ENCODE measurements at regions not wholly inside any gene's neighbourhood (a gene's known extent, or its start where the extent isn't known, plus 50 kb on each side); places are given as distances from the start of the nearest gene placed in this dataset.

DNA sequence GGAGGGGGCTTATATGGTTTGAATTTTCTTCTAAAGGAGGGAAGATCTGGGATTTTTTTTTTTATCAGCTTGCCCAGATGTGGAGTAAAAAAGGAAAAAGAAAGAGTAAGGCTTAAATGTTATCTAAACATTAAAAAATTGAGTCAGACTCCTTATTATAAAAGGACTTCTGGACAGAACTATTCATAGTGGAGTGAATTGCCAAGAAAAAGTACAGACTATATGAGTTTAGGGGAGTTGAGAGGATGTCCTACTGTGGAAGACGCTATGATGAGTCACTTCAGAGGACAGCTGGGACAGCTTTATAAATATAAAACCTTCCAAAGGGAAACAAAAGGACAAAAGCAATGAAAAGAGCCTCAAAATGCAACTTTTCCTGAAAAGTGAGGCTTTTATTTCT, 73.0 kb downstream of the TFPI2 start:
- H3K27ac ChIP-seq, result no peak overlapping the region
- WGBS, 2 donors, result 61 to 81% methylated on average over 1 of the region's 1 CpG
- no peaks in the 10 kb centered on the region for H3K4me1 ChIP-seq
- H3K36me3 ChIP-seq, result no peaks in the 10 kb centered on the region
- H3K9me3 ChIP-seq, result no peaks in the 10 kb centered on the region
- FAIRE-seq (no peak), ATAC-seq (no peak), DNase-seq (no peak)
- TF ChIP-seq, protein P1, sequence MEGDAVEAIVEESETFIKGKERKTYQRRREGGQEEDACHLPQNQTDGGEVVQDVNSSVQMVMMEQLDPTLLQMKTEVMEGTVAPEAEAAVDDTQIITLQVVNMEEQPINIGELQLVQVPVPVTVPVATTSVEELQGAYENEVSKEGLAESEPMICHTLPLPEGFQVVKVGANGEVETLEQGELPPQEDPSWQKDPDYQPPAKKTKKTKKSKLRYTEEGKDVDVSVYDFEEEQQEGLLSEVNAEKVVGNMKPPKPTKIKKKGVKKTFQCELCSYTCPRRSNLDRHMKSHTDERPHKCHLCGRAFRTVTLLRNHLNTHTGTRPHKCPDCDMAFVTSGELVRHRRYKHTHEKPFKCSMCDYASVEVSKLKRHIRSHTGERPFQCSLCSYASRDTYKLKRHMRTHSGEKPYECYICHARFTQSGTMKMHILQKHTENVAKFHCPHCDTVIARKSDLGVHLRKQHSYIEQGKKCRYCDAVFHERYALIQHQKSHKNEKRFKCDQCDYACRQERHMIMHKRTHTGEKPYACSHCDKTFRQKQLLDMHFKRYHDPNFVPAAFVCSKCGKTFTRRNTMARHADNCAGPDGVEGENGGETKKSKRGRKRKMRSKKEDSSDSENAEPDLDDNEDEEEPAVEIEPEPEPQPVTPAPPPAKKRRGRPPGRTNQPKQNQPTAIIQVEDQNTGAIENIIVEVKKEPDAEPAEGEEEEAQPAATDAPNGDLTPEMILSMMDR (IDR thresholded peaks at IDR 0.05), result no peak
- H3K4me3 ChIP-seq, result no peak overlapping the region
- H3K27me3 ChIP-seq, result no peaks in the 10 kb centered on the region
- intact Hi-C loops (cut with DNase I), result no loop called here

DNA sequence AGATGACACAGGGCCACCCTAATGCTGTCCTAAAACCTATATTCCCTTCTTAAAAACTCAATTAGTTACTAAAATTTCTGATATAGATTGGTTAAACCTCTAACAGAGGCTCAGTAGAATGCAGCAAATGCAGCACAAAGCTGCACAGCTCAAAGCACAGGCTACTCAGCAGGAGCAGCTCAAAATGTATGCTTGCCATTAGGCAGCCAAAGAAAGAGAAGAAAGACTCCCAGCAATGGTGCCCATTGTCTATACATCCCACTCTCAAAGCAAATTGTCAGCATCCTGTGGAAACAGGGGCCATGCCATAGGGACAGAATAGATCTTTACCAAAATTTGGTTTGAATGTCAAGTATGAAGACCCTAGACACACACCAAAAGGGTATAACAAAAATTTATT, 73.5 kb downstream of the TFPI2 start:
- no peak for FAIRE-seq
- H3K36me3 ChIP-seq, result no peaks in the 10 kb centered on the region
- H3K27me3 ChIP-seq, result no peaks in the 10 kb centered on the region
- H3K27ac ChIP-seq, result no peak overlapping the region
- no peak overlapping the region for H3K4me3 ChIP-seq
- intact Hi-C loops (cut with DNase I), result no loop called here
- H3K9me3 ChIP-seq, result no peaks in the 10 kb centered on the region
- no peaks in the 10 kb centered on the region for H3K4me1 ChIP-seq
- no peak for DNase-seq
- no peak for ATAC-seq
- TF ChIP-seq, protein P1 (IDR thresholded peaks at IDR 0.05), result no peak

DNA sequence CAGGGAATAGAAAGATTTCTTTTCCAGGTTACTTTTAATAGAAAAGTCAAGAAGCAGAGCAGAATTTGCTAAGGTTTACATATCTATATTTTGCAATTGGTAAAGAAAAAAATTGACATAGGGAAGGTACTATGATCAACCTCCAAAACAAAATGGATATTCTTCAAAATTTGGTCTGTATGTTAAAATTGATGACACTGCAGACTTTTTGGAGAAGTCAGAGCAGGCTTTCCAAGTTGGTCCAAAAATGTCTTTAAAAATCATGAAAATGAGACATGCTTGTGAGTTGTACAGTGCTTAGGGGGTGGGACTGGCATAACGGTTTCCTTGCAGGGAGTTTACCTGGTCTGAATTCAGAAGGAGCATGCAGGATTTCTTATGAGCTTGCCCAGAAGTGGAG, 77.0 kb downstream of the TFPI2 start:
- FAIRE-seq (no peak), DNase-seq (no peak), ATAC-seq (no peak)
- no peak overlapping the region for H3K4me3 ChIP-seq
- no peaks in the 10 kb centered on the region for H3K9me3 ChIP-seq
- 50 to 56% methylated on average over 1 of the region's 1 CpG for WGBS, 2 donors
- intact Hi-C loops (cut with DNase I), result no loop called here
- TF ChIP-seq, protein P1 (IDR thresholded peaks at IDR 0.05), result no peak
- H3K36me3 ChIP-seq, result no peaks in the 10 kb centered on the region
- no peaks in the 10 kb centered on the region for H3K27me3 ChIP-seq
- H3K27ac ChIP-seq, result no peak overlapping the region
- H3K4me1 ChIP-seq, result no peaks in the 10 kb centered on the region

DNA sequence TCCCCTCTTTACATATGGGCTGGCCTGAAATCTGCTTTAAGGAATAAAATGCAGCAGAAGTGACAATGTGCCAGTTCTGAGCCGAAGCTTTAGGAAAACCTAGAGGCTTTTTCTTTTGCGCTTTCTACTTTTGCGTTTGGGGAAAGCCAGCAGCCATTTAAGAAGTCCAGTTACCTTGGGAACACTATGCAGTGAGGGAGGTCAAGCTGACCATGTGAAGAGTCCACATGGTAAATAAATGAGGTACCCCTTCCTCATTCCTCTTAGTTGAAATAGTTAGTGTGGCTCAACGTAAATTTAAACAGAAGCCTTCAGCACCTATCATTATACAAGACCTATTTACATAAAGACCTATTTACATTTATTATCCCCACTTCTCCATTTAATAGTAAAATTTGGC, 78.5 kb downstream of the TFPI2 start:
- FAIRE-seq (no peak), DNase-seq (no peak), ATAC-seq (no peak)
- no peaks in the 10 kb centered on the region for H3K9me3 ChIP-seq
- intact Hi-C loops (cut with DNase I), result no loop called here
- TF ChIP-seq, protein P1 (IDR thresholded peaks at IDR 0.05), result no peak
- WGBS, 2 donors, result 73 to 88% methylated on average over 4 of the region's 4 CpGs
- no peak overlapping the region for H3K27ac ChIP-seq
- H3K4me3 ChIP-seq, result no peak overlapping the region
- no peaks in the 10 kb centered on the region for H3K4me1 ChIP-seq
- no peaks in the 10 kb centered on the region for H3K36me3 ChIP-seq
- no peaks in the 10 kb centered on the region for H3K27me3 ChIP-seq

DNA sequence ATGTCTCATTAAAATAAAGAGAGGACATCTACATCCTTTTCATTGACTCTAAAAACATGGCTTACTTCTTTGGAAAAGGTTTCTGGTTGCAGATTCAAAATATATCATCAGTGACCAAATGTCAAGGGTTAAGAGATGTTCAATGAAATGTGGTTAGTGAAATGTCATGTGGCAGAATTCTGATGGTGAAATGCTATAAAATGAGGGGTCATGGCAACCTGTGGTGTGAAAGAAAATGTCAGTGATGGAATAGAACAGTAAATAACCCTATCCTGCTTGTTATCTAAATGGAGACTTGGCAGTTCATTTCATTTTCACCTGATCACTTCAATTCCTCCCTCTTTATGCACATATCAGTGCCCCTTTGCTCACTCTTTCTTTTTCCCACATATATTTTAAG, 79.4 kb downstream of the TFPI2 start:
- Histone ChIP-seq H3K36me3 (no peaks in the 10 kb centered on the region), H3K9me3 (no peaks in the 10 kb centered on the region), H3K27me3 (no peaks in the 10 kb centered on the region), H3K4me3 (no peak overlapping the region), H3K4me1 (no peaks in the 10 kb centered on the region), H3K27ac (no peak overlapping the region)
- FAIRE-seq (no peak), DNase-seq (no peak), ATAC-seq (no peak)
- intact Hi-C loops (cut with DNase I), result no loop called here
- TF ChIP-seq, protein P1 (IDR thresholded peaks at IDR 0.05), result no peak
